Mammary epithelial cell (primary cell): ENCODE measurements at regions not wholly inside any gene's neighbourhood (a gene's known extent, or its start where the extent isn't known, plus 50 kb on each side); places are given as distances from the start of the nearest gene placed in this dataset.

Experiments used
- CTCF ChIP-seq, 2 donors: IDR thresholded peaks in 1 of 2; conservative IDR thresholded peaks in 1 of 2; 2 replicates each; pipeline ENCODE4 v1.5.1; 2011 to 2012; ENCODE audit warnings: inconsistent platforms in 2 of 2, low read length in 2 of 2, mild to moderate bottlenecking in 2 of 2, control low read depth in 1 of 2, low read depth in 1 of 2; ENCODE audit not compliant: insufficient read depth in 1 of 2; ENCODE audit errors: extremely low read depth in 1 of 2
- EZH2 ChIP-seq: IDR thresholded peaks from 2 replicates; pipeline ENCODE4 v1.6.1; 2012; ENCODE audit warnings: low read length, inconsistent platforms, borderline replicate concordance

GRCh38 chr10:31268444-31269303 lies 50.3 kb upstream of the ZEB1 start:
- no peak for TF ChIP-seq CTCF (conservative IDR thresholded peaks at IDR 0.05 in 1 of 2, IDR thresholded peaks at IDR 0.05 in 1 of 2; ENCODE audit: extremely low read depth in 1 of 2, insufficient read depth in 1 of 2, low read depth in 1 of 2, low read length in 2 of 2)
- no peak for TF ChIP-seq EZH2
